ENCODE measurements at regions not wholly inside any gene's neighbourhood (a gene's known extent, or its start where the extent isn't known, plus 50 kb on each side); places are given as distances from the start of the nearest gene placed in this dataset.
"Not testable (repeated sequence)": the region's sequence is repeated elsewhere in the genome, so short reads cannot be mapped to it uniquely, and the experiment has no call there.

- not testable (repeated sequence) for DNase-seq (ENCODE audit: low spot score)
Observed at GRCh38 chr3:177457204-177457603, 259.9 kb upstream of the TBL1XR1 start.

- peak; percentile 55 for DNase-seq (ENCODE audit: low spot score)
Observed at GRCh38 chr3:177459401-177459800, 262.1 kb upstream of the TBL1XR1 start.

GRCh38 chr3:177460047-177460446 is 262.8 kb upstream of the TBL1XR1 start:
- no peak for DNase-seq (ENCODE audit: low spot score)

GRCh38 chr3:177461765-177462164 is 264.5 kb upstream of the TBL1XR1 start:
- no peak for DNase-seq (ENCODE audit: low spot score)

GRCh38 chr3:177463341-177463740 is 266.1 kb upstream of the TBL1XR1 start:
- DNase-seq (ENCODE audit: low spot score), result not testable (repeated sequence)

- peak; percentile 55 for DNase-seq (ENCODE audit: low spot score)
Observed at GRCh38 chr3:177463863-177464262, 266.6 kb upstream of the TBL1XR1 start.

- no peak for DNase-seq (ENCODE audit: low spot score)
Observed at GRCh38 chr3:177464392-177465256, 267.3 kb upstream of the TBL1XR1 start.

GRCh38 chr3:177465257-177465642 is 268.0 kb upstream of the TBL1XR1 start:
- DNase-seq (ENCODE audit: low spot score), result no peak

GRCh38 chr3:177466074-177466473 is 268.8 kb upstream of the TBL1XR1 start:
- DNase-seq (ENCODE audit: low spot score), result no peak

- not testable (repeated sequence) for DNase-seq (ENCODE audit: low spot score)
Observed at GRCh38 chr3:177466622-177467021, 269.3 kb upstream of the TBL1XR1 start.

- DNase-seq (ENCODE audit: low spot score), result no peak
Observed at GRCh38 chr3:177467247-177467985, 270.1 kb upstream of the TBL1XR1 start.

- DNase-seq (ENCODE audit: low spot score), result peak; percentile 26
Observed at GRCh38 chr3:177468331-177468730, 271.0 kb upstream of the TBL1XR1 start.

GRCh38 chr3:177468816-177469215 is 271.5 kb upstream of the TBL1XR1 start:
- DNase-seq (ENCODE audit: low spot score), result no peak

GRCh38 chr3:177469216-177469615 is 271.9 kb upstream of the TBL1XR1 start:
- DNase-seq (ENCODE audit: low spot score), result no peak

- no peak for DNase-seq (ENCODE audit: low spot score)
Observed at GRCh38 chr3:177470197-177470941, 273.1 kb upstream of the TBL1XR1 start.

- no peak for DNase-seq (ENCODE audit: low spot score)
Observed at GRCh38 chr3:177471733-177472480, 274.6 kb upstream of the TBL1XR1 start.

GRCh38 chr3:177473184-177473583 is 275.9 kb upstream of the TBL1XR1 start:
- no peak for DNase-seq (ENCODE audit: low spot score)

GRCh38 chr3:177473903-177474302 is 276.6 kb upstream of the TBL1XR1 start:
- DNase-seq (ENCODE audit: low spot score), result no peak

GRCh38 chr3:177474652-177475355 is 277.5 kb upstream of the TBL1XR1 start:
- DNase-seq (ENCODE audit: low spot score), result no peak

- DNase-seq (ENCODE audit: low spot score), result no peak
Observed at GRCh38 chr3:177475356-177475665, 278.0 kb upstream of the TBL1XR1 start.

GRCh38 chr3:177476495-177476894 is 279.2 kb upstream of the TBL1XR1 start:
- DNase-seq (ENCODE audit: low spot score), result no peak
